EH (cell line): ENCODE measurements at regions not wholly inside any gene's neighbourhood (a gene's known extent, or its start where the extent isn't known, plus 50 kb on each side); places are given as distances from the start of the nearest gene placed in this dataset.
"Not testable (repeated sequence)": the region's sequence is repeated elsewhere in the genome, so short reads cannot be mapped to it uniquely, and the experiment has no call there.

Experiments used
- DNase-seq: peaks from one replicate; pipeline ENCODE4 v3.0.0-alpha.2; 2015; ENCODE audit warnings: low read depth

GRCh38 chr15:66635817-66636216 lies 66.2 kb upstream of the SMAD6 start:
- DNase-seq: no peak

- not testable (repeated sequence) for DNase-seq
Observed at GRCh38 chr15:66637044-66637443, 65.0 kb upstream of the SMAD6 start.

- DNase-seq: no peak
Observed at GRCh38 chr15:66638377-66638776, 63.7 kb upstream of the SMAD6 start.

GRCh38 chr15:66641485-66642315 lies 60.3 kb upstream of the SMAD6 start:
- no peak for DNase-seq

- DNase-seq: no peak
Observed at GRCh38 chr15:66642514-66642913, 59.5 kb upstream of the SMAD6 start.

- no peak for DNase-seq
Observed at GRCh38 chr15:66643033-66643432, 59.0 kb upstream of the SMAD6 start.

- no peak for DNase-seq
Observed at GRCh38 chr15:66644000-66644787, 57.8 kb upstream of the SMAD6 start.

GRCh38 chr15:66644869-66645268 lies 57.2 kb upstream of the SMAD6 start:
- peak; percentile 75 for DNase-seq

GRCh38 chr15:66646308-66646707 lies 55.7 kb upstream of the SMAD6 start:
- DNase-seq: no peak

- no peak for DNase-seq
Observed at GRCh38 chr15:66646799-66647198, 55.2 kb upstream of the SMAD6 start.

GRCh38 chr15:66647358-66647757 lies 54.7 kb upstream of the SMAD6 start:
- DNase-seq: no peak

GRCh38 chr15:66648588-66648987 lies 53.4 kb upstream of the SMAD6 start:
- no peak for DNase-seq

- DNase-seq: no peak
Observed at GRCh38 chr15:66649235-66649984, 52.6 kb upstream of the SMAD6 start.

- DNase-seq: peak; percentile 29
Observed at GRCh38 chr15:66650433-66650832, 51.6 kb upstream of the SMAD6 start.

GRCh38 chr15:66651198-66651597 lies 50.8 kb upstream of the SMAD6 start:
- DNase-seq: no peak

GRCh38 chr15:66651913-66652642 lies 50.0 kb upstream of the SMAD6 start:
- no peak for DNase-seq
